NCI-H82 treated with DMSO at 0.1 percent for 48 hours (cell line): ENCODE measurements at regions not wholly inside any gene's neighbourhood (a gene's known extent, or its start where the extent isn't known, plus 50 kb on each side); places are given as distances from the start of the nearest gene placed in this dataset.

ENCODE experiments used
- DNase-seq: peaks from one replicate; lab custom pipeline; 2025; ENCODE audit not compliant: unreplicated experiment; lab: John Stamatoyannopoulos, UW

GRCh38 chr10:52915391-52915790 is 142.8 kb upstream of the MBL2 start:
- DNase-seq = no peak

- DNase-seq = no peak
Observed at GRCh38 chr10:52911163-52911562, 138.6 kb upstream of the MBL2 start.

GRCh38 chr10:52908478-52908877 is 135.9 kb upstream of the MBL2 start:
- no peak for DNase-seq

- DNase-seq = no peak
Observed at GRCh38 chr10:52906046-52906445, 133.5 kb upstream of the MBL2 start.

- no peak for DNase-seq
Observed at GRCh38 chr10:52903397-52903938, 130.9 kb upstream of the MBL2 start.

GRCh38 chr10:52900593-52900992 is 128.0 kb upstream of the MBL2 start:
- DNase-seq = no peak

- DNase-seq = no peak
Observed at GRCh38 chr10:52897162-52897561, 124.6 kb upstream of the MBL2 start.

GRCh38 chr10:52895059-52895458 is 122.5 kb upstream of the MBL2 start:
- no peak for DNase-seq

- DNase-seq = no peak
Observed at GRCh38 chr10:52890281-52890680, 117.7 kb upstream of the MBL2 start.

GRCh38 chr10:52889611-52890010 is 117.0 kb upstream of the MBL2 start:
- no peak for DNase-seq

GRCh38 chr10:52883996-52884871 is 111.7 kb upstream of the MBL2 start:
- peak; percentile 19 for DNase-seq

GRCh38 chr10:52879091-52879807 is 106.7 kb upstream of the MBL2 start:
- DNase-seq = no peak

GRCh38 chr10:52877451-52877850 is 104.9 kb upstream of the MBL2 start:
- DNase-seq = no peak

GRCh38 chr10:52875336-52875735 is 102.8 kb upstream of the MBL2 start:
- no peak for DNase-seq

GRCh38 chr10:52874581-52874980 is 102.0 kb upstream of the MBL2 start:
- no peak for DNase-seq

- no peak for DNase-seq
Observed at GRCh38 chr10:52871191-52871843, 98.7 kb upstream of the MBL2 start.

- no peak for DNase-seq
Observed at GRCh38 chr10:52870562-52870961, 98.0 kb upstream of the MBL2 start.

- DNase-seq = no peak
Observed at GRCh38 chr10:52869864-52870263, 97.3 kb upstream of the MBL2 start.

GRCh38 chr10:52865213-52865612 is 92.6 kb upstream of the MBL2 start:
- no peak for DNase-seq

GRCh38 chr10:52864201-52865106 is 91.9 kb upstream of the MBL2 start:
- no peak for DNase-seq

GRCh38 chr10:52858722-52859121 is 86.1 kb upstream of the MBL2 start:
- DNase-seq = no peak
